H1 (cell line): ENCODE measurements at regions not wholly inside any gene's neighbourhood (a gene's known extent, or its start where the extent isn't known, plus 50 kb on each side); places are given as distances from the start of the nearest gene placed in this dataset.

Source experiments
- BCL11A ChIP-seq, 2 experiments: IDR thresholded peaks; one replicate each; pipeline ENCODE4 v1.6.1; 2011; ENCODE audit warnings: low read depth in 2 of 2, low read length in 2 of 2, mild to moderate bottlenecking in 2 of 2
- CHD2 ChIP-seq: IDR thresholded peaks from 2 replicates; pipeline ENCODE4 v1.6.1; 2012; ENCODE audit warnings: low read length, improper control_type of control experiment
- CHD7 ChIP-seq: fragments of 300-600 bp; sonication (generic); IDR thresholded peaks from 2 replicates; pipeline ENCODE4 v1.7.1; 2012; ENCODE audit warnings: low read length, moderate library complexity, mild to moderate bottlenecking, inconsistent platforms; ENCODE audit not compliant: insufficient replicate concordance
- FOSL1 ChIP-seq: IDR thresholded peaks from 2 replicates; pipeline ENCODE4 v1.6.1; 2011; ENCODE audit warnings: mild to moderate bottlenecking, low read depth, low read length, moderate library complexity; ENCODE audit not compliant: insufficient read depth
- KDM1A ChIP-seq: fragments of 200-600, 300-600 bp; sonication (generic); IDR thresholded peaks from 2 replicates; pipeline ENCODE4 v1.7.1; 2016; ENCODE audit warnings: mild to moderate bottlenecking, low read length, borderline replicate concordance
- MAFK ChIP-seq: IDR thresholded peaks from 2 replicates; pipeline ENCODE4 v1.6.1; 2012; ENCODE audit warnings: low read depth, mild to moderate bottlenecking, improper control_type of control experiment, low read length
- RAD21 ChIP-seq, 2 experiments: IDR thresholded peaks in 1 of 2; conservative IDR thresholded peaks in 1 of 2; 2 replicates each; pipeline ENCODE4 v1.6.1; 2011; ENCODE audit warnings: low read depth in 2 of 2, low read length in 2 of 2, improper control_type of control experiment in 1 of 2, inconsistent platforms in 1 of 2, mild to moderate bottlenecking in 1 of 2, moderate library complexity in 1 of 2
- RFX5 ChIP-seq: IDR thresholded peaks from 2 replicates; pipeline ENCODE4 v1.6.1; 2011; ENCODE audit warnings: low read depth, low read length, improper control_type of control experiment, borderline replicate concordance
- RNF2 ChIP-seq: fragments of 200-900, 300-1000 bp; sonication (generic); IDR thresholded peaks from 2 replicates; pipeline ENCODE4 v1.7.1; 2016; ENCODE audit warnings: borderline replicate concordance, low read depth, mild to moderate bottlenecking, antibody characterized with exemption, low read length; ENCODE audit not compliant: poor library complexity, severe bottlenecking; ENCODE audit errors: missing control alignments
- RXRA ChIP-seq: IDR thresholded peaks from 2 replicates; pipeline ENCODE4 v1.6.1; 2011; ENCODE audit warnings: low read depth, mild to moderate bottlenecking, low read length, moderate library complexity; ENCODE audit not compliant: insufficient read depth
- SP4 ChIP-seq: IDR thresholded peaks from 2 replicates; pipeline ENCODE4 v1.6.1; 2012; ENCODE audit warnings: low read length, inconsistent platforms
- TBP ChIP-seq: IDR thresholded peaks from 2 replicates; pipeline ENCODE4 v1.6.1; 2011; ENCODE audit warnings: low read depth, low read length, improper control_type of control experiment

- TF ChIP-seq CHD7 (no peak), RAD21 (IDR thresholded peaks at IDR 0.05 in 1 of 2, conservative IDR thresholded peaks at IDR 0.05 in 1 of 2; ENCODE audit: low read depth in 2 of 2, low read length in 2 of 2) (no peak), TBP (no peak), RXRA (no peak), RNF2 (no peak), CHD2 (no peak), FOSL1 (no peak), MAFK (no peak), KDM1A (no peak), BCL11A (IDR thresholded peaks at IDR 0.05; ENCODE audit: low read depth in 2 of 2, low read length in 2 of 2) (no peak), RFX5 (no peak), SP4 (no peak)
These were observed 149.5 kb downstream of the BMP2 start (continued) for GRCh38 chr20:6916938-6917337.
